GM12878 (cell line): ENCODE measurements at regions not wholly inside any gene's neighbourhood (a gene's known extent, or its start where the extent isn't known, plus 50 kb on each side); places are given as distances from the start of the nearest gene placed in this dataset.

Experiments
- ASH2L ChIP-seq: fragments of 300-600, 200-600 bp; sonication (generic); IDR thresholded peaks from 2 replicates; pipeline ENCODE4 v1.6.1; 2017; ENCODE audit warnings: low read depth, mild to moderate bottlenecking, borderline replicate concordance
- CBX5 ChIP-seq: sonication (generic); IDR thresholded peaks from 2 replicates; pipeline ENCODE4 v1.6.1; 2016; ENCODE audit warnings: low read depth, moderate library complexity, mild to moderate bottlenecking, inconsistent platforms
- CREM ChIP-seq: IDR thresholded peaks from 2 replicates; pipeline ENCODE4 v1.6.1; 2014; ENCODE audit warnings: antibody characterized with exemption, low read depth
- EP300 ChIP-seq, 2 experiments: fragments of 150-350 bp in 1 of 2; IDR thresholded peaks; 2 replicates each; pipeline ENCODE4 v1.6.1; 2011 to 2012; ENCODE audit warnings: low read depth in 2 of 2, low read length in 2 of 2, borderline replicate concordance in 1 of 2, improper control_type of control experiment in 1 of 2, inconsistent platforms in 1 of 2; ENCODE audit not compliant: control insufficient read depth in 1 of 2
- KAT2A ChIP-seq: conservative IDR thresholded peaks from 2 replicates; pipeline ENCODE4 v1.6.1; 2011; ENCODE audit warnings: low read depth, low read length; ENCODE audit not compliant: control insufficient read depth
- NR2C2 ChIP-seq: IDR thresholded peaks from 2 replicates; pipeline ENCODE4 v1.6.1; 2011; ENCODE audit warnings: borderline replicate concordance, low read depth; ENCODE audit not compliant: control insufficient read depth, insufficient read length
- SREBF1 ChIP-seq: IDR thresholded peaks from 2 replicates; pipeline ENCODE4 v1.6.1; 2012; ENCODE audit warnings: mild to moderate bottlenecking, low read length
- SREBF2 ChIP-seq: IDR thresholded peaks from 2 replicates; pipeline ENCODE4 v1.6.1; 2012; ENCODE audit warnings: mild to moderate bottlenecking, low read length
- STAT1 ChIP-seq: fragments of 450-650 bp; conservative IDR thresholded peaks from 2 replicates; pipeline ENCODE4 v1.6.1; 2014; ENCODE audit warnings: antibody characterized with exemption, mild to moderate bottlenecking
- ZNF24 ChIP-seq: fragments of 450-650 bp; IDR thresholded peaks from 2 replicates; pipeline ENCODE4 v1.6.1; 2017; ENCODE audit warnings: antibody characterized with exemption, mild to moderate bottlenecking
- TF ChIP-seq, protein P1 (sequence below): fragments of 450-650 bp; formaldehyde crosslinking; IDR thresholded peaks from 2 replicates; pipeline ENCODE4 v1.4.0; 2022; ENCODE audit warnings: mild to moderate bottlenecking, moderate library complexity
- TF ChIP-seq, protein P2 (sequence below): fragments of 450-650 bp; formaldehyde crosslinking; IDR thresholded peaks from 2 replicates; pipeline ENCODE4 v1.5.0; 2022; ENCODE audit warnings: mild to moderate bottlenecking, missing genetic modification characterization
- TF ChIP-seq, protein P3 (sequence below): IDR thresholded peaks from 2 replicates; pipeline ENCODE4 v1.6.1; 2012; ENCODE audit warnings: mild to moderate bottlenecking, low read depth, low read length
- TF ChIP-seq, protein P4 (sequence below): fragments of 450-650 bp; formaldehyde crosslinking; IDR thresholded peaks from 2 replicates; pipeline ENCODE4 v1.4.0; 2020; ENCODE audit warnings: mild to moderate bottlenecking, moderate library complexity

DNA sequence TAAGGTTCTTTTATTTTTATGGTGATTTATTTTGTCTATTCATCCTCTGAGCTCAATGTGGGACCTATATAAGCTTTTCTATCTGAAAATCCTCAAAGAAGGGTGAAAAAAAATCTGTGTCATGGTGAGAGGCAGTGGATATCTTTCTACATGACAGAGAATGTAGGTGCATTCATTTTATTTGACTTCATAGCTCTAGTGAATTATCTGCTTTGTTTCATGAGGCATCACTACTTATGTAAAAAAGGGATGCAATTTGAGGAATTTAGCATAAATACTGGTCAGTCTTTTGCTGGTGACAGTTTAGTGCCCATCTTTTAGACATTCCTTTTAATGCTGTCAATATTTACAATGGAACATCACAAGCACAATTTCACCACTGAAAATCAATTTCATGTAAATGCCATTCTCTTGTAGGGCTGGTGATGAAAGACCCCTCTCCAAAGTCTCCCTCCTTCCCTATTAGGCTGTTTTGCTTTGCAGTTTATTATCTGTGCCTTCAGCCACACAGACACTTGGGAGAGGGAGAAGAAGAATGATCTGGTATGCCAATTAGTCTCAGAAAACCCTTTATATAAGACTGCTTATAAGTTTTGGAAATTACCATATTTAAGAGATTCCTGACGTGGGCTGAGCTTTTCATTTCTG is 148.3 kb upstream of the NXPH2 start (continued):
- TF ChIP-seq EP300 (IDR thresholded peaks at IDR 0.05; ENCODE audit: borderline replicate concordance in 1 of 2, control insufficient read depth in 1 of 2, low read depth in 2 of 2, low read length in 2 of 2) (no peak), KAT2A (no peak), NR2C2 (no peak), SREBF1 (no peak), ZNF24 (no peak), CBX5 (no peak), ASH2L (no peak), SREBF2 (no peak), STAT1 (no peak), CREM (no peak)
- TF ChIP-seq, protein P1, sequence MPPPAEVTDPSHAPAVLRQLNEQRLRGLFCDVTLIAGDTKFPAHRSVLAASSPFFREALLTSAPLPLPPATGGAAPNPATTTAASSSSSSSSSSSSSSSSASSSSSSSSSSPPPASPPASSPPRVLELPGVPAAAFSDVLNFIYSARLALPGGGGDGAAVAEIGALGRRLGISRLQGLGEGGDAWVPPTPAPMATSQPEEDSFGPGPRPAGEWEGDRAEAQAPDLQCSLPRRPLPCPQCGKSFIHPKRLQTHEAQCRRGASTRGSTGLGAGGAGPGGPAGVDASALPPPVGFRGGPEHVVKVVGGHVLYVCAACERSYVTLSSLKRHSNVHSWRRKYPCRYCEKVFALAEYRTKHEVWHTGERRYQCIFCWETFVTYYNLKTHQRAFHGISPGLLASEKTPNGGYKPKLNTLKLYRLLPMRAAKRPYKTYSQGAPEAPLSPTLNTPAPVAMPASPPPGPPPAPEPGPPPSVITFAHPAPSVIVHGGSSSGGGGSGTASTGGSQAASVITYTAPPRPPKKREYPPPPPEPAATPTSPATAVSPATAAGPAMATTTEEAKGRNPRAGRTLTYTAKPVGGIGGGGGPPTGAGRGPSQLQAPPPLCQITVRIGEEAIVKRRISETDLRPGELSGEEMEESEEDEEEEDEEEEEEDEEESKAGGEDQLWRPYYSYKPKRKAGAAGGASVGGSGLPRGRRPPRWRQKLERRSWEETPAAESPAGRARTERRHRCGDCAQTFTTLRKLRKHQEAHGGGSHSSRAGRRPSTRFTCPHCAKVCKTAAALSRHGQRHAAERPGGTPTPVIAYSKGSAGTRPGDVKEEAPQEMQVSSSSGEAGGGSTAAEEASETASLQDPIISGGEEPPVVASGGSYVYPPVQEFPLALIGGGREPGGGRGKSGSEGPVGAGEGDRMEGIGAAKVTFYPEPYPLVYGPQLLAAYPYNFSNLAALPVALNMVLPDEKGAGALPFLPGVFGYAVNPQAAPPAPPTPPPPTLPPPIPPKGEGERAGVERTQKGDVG (CRISPR knock-in tag) = no peak
- TF ChIP-seq, protein P2, sequence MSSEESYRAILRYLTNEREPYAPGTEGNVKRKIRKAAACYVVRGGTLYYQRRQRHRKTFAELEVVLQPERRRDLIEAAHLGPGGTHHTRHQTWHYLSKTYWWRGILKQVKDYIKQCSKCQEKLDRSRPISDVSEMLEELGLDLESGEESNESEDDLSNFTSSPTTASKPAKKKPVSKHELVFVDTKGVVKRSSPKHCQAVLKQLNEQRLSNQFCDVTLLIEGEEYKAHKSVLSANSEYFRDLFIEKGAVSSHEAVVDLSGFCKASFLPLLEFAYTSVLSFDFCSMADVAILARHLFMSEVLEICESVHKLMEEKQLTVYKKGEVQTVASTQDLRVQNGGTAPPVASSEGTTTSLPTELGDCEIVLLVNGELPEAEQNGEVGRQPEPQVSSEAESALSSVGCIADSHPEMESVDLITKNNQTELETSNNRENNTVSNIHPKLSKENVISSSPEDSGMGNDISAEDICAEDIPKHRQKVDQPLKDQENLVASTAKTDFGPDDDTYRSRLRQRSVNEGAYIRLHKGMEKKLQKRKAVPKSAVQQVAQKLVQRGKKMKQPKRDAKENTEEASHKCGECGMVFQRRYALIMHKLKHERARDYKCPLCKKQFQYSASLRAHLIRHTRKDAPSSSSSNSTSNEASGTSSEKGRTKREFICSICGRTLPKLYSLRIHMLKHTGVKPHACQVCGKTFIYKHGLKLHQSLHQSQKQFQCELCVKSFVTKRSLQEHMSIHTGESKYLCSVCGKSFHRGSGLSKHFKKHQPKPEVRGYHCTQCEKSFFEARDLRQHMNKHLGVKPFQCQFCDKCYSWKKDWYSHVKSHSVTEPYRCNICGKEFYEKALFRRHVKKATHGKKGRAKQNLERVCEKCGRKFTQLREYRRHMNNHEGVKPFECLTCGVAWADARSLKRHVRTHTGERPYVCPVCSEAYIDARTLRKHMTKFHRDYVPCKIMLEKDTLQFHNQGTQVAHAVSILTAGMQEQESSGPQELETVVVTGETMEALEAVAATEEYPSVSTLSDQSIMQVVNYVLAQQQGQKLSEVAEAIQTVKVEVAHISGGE (CRISPR knock-in tag) = no peak
- TF ChIP-seq, protein P3, sequence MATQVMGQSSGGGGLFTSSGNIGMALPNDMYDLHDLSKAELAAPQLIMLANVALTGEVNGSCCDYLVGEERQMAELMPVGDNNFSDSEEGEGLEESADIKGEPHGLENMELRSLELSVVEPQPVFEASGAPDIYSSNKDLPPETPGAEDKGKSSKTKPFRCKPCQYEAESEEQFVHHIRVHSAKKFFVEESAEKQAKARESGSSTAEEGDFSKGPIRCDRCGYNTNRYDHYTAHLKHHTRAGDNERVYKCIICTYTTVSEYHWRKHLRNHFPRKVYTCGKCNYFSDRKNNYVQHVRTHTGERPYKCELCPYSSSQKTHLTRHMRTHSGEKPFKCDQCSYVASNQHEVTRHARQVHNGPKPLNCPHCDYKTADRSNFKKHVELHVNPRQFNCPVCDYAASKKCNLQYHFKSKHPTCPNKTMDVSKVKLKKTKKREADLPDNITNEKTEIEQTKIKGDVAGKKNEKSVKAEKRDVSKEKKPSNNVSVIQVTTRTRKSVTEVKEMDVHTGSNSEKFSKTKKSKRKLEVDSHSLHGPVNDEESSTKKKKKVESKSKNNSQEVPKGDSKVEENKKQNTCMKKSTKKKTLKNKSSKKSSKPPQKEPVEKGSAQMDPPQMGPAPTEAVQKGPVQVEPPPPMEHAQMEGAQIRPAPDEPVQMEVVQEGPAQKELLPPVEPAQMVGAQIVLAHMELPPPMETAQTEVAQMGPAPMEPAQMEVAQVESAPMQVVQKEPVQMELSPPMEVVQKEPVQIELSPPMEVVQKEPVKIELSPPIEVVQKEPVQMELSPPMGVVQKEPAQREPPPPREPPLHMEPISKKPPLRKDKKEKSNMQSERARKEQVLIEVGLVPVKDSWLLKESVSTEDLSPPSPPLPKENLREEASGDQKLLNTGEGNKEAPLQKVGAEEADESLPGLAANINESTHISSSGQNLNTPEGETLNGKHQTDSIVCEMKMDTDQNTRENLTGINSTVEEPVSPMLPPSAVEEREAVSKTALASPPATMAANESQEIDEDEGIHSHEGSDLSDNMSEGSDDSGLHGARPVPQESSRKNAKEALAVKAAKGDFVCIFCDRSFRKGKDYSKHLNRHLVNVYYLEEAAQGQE = no peak
- TF ChIP-seq, protein P4, sequence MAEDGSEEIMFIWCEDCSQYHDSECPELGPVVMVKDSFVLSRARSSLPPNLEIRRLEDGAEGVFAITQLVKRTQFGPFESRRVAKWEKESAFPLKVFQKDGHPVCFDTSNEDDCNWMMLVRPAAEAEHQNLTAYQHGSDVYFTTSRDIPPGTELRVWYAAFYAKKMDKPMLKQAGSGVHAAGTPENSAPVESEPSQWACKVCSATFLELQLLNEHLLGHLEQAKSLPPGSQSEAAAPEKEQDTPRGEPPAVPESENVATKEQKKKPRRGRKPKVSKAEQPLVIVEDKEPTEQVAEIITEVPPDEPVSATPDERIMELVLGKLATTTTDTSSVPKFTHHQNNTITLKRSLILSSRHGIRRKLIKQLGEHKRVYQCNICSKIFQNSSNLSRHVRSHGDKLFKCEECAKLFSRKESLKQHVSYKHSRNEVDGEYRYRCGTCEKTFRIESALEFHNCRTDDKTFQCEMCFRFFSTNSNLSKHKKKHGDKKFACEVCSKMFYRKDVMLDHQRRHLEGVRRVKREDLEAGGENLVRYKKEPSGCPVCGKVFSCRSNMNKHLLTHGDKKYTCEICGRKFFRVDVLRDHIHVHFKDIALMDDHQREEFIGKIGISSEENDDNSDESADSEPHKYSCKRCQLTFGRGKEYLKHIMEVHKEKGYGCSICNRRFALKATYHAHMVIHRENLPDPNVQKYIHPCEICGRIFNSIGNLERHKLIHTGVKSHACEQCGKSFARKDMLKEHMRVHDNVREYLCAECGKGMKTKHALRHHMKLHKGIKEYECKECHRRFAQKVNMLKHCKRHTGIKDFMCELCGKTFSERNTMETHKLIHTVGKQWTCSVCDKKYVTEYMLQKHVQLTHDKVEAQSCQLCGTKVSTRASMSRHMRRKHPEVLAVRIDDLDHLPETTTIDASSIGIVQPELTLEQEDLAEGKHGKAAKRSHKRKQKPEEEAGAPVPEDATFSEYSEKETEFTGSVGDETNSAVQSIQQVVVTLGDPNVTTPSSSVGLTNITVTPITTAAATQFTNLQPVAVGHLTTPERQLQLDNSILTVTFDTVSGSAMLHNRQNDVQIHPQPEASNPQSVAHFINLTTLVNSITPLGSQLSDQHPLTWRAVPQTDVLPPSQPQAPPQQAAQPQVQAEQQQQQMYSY (CRISPR knock-in tag) = no peak
